ENCODE measurements at regions not wholly inside any gene's neighbourhood (a gene's known extent, or its start where the extent isn't known, plus 50 kb on each side); places are given as distances from the start of the nearest gene placed in this dataset.

DNA sequence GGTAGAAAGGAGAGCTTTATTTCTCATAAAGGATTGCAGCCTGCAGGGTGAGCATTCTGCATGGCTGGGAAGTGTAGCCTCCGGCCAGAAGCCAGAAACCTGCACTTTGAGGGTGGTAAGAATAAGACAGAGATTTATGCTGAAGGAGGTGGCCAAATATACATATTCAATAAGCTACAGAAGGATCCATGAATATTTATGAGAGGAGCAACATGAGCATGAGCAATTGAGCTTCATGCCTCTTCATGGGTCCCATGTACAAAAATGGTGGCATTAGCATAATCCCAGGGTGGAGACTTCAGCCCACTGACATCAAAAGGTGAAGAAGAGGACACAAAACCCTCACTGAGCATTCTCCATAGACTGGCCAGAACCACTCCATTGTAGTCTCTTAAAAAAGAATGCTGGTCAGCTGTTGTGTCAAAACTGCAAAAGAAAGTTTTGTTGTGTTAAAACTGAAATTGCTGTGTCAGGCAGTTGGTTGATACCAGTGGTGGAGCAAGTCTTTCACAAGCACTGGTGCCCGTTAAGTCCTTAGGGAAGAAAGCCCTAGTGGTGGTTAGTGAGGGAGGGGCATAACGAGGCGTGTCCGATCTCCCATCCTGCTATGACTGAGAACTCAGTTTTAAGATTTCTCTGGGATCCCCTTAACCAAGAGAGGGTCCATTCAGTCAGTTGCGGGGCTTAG, 160.8 kb upstream of the MAP1B start:
- Mint-ChIP-seq H3K27me3 (ENCODE audit: low read depth) (no peaks in the 10 kb centered on the region), H3K4me1 (ENCODE audit: low read depth) (no peaks in the 10 kb centered on the region), H3K27ac (no peak overlapping the region), H3K36me3 (ENCODE audit: low read depth) (no peaks in the 10 kb centered on the region), H3K4me3 (no peak overlapping the region), H3K9me3 (ENCODE audit: insufficient read depth) (no peaks in the 10 kb centered on the region)
- DNase-seq (no peak), ATAC-seq (no peak)
- ChIA-PET POLR2A (no interaction called here), CTCF (no interaction called here)

DNA sequence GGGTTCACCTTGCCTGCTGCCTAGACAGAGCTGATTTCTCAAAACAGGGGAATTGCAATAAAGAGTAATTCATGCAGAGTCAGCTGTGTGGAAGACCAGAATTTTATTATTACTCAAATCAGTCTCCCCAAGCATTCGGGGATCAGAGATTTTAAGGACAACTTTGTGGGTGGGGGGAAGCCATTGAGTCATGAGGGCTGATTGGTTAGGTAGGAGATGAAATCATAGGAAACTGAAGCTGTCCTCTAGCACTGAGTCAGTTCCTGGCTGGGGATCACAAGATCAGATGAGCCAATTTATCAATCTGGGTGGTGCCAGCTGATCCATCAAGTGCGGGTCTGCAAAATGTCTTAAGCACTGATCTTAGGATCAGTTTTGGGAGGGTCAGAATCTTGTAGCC, 159.1 kb upstream of the MAP1B start:
- ATAC-seq (no peak), DNase-seq (no peak)
- no peak overlapping the region for H3K4me3 Mint-ChIP-seq
- no peak overlapping the region for H3K27ac Mint-ChIP-seq
- no peaks in the 10 kb centered on the region for H3K27me3 Mint-ChIP-seq (ENCODE audit: low read depth)
- ChIA-PET CTCF (no interaction called here), POLR2A (no interaction called here)
- H3K4me1 Mint-ChIP-seq (ENCODE audit: low read depth) = no peaks in the 10 kb centered on the region
- H3K9me3 Mint-ChIP-seq (ENCODE audit: insufficient read depth) = no peaks in the 10 kb centered on the region
- no peaks in the 10 kb centered on the region for H3K36me3 Mint-ChIP-seq (ENCODE audit: low read depth)

DNA sequence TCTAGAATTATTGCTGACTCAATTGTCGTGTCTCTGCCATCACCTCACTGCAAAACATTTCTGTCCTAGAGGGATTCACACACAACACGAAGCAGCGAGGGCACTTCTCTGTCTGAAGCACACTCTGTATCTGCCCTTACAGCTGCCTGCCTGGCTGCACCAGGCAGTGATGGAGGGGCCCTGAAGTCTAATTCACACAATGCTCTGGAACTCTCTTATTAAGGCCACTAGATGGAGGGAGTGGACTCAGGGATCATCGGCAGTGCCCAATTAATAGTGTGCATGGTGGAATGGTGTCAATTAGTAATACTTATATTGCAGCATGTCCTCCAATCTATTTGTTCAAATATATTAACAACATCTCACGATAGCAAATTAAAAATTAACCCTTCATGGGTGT, 157.5 kb upstream of the MAP1B start:
- POLR2A ChIA-PET = no interaction called here
- no peak for ATAC-seq
- Mint-ChIP-seq H3K4me3 (no peak overlapping the region), H3K9me3 (ENCODE audit: insufficient read depth) (no peaks in the 10 kb centered on the region), H3K27ac (no peak overlapping the region), H3K36me3 (ENCODE audit: low read depth) (no peaks in the 10 kb centered on the region), H3K4me1 (ENCODE audit: low read depth) (no peaks in the 10 kb centered on the region), H3K27me3 (ENCODE audit: low read depth) (no peaks in the 10 kb centered on the region)
- DNase-seq = no peak
- CTCF ChIA-PET = no interaction called here

DNA sequence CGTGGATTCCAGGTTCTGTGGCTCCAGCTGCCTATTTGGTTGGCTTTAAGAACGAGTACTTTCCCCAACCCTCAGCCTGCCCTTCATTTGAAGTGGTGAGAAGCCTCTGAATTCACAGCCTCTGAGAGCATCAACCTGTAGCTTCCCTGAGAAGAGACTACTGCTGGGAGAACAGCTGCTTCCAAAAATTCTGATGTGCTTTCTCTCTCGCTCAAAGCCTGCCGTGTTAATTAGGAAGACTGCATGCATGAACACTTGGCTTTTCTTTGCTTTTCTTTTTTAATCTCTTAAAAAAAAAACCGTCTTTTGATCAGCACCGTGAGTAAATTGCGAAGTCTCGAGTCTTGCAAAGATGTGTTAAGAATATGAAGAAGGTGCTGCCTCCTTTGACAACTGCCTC, 153.4 kb upstream of the MAP1B start:
- Mint-ChIP-seq H3K27ac (no peak overlapping the region), H3K27me3 (ENCODE audit: low read depth) (no peaks in the 10 kb centered on the region), H3K36me3 (ENCODE audit: low read depth) (no peaks in the 10 kb centered on the region), H3K9me3 (ENCODE audit: insufficient read depth) (no peaks in the 10 kb centered on the region), H3K4me3 (no peak overlapping the region), H3K4me1 (ENCODE audit: low read depth) (no peaks in the 10 kb centered on the region)
- ChIA-PET POLR2A (no interaction called here), CTCF (no interaction called here)
- no peak for ATAC-seq
- no peak for DNase-seq

DNA sequence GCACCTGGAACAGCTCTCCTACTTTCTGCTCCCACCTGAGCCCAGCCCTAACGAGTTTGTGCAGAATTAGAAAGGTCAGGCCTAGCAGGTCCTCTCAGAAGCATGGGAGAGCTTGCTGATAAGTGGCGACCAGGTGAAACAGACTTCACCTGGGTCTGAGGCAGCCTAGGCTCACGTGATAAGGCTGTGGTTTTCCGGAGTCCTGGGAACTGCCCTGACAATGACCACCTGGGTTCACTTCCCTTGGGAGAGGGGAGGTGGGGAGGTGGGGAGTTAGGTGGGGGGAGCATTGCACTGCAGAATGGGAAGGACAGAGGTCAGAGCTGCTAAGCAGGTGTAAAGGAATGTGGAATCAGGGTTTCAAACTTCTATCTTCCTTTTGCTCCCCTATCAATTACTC, 152.9 kb upstream of the MAP1B start:
- no peaks in the 10 kb centered on the region for H3K27me3 Mint-ChIP-seq (ENCODE audit: low read depth)

DNA sequence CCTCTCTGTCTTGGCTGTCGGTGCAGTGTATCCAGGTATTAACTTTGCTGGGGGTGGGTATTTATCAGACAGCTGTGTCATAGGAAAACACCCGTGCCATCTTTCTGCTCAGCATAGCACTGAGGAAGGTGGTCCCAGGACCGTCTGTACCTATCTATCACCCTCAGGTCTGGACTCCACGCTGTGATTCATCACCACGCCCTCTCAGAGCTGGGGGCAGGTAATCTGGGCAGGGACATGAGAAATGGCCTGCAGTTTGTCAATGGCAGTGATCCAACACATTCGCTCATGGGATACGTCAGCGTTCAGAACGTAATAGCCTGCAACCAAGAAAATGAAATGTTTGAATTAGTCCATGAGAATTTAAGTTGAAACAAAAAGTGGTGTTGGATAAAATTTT, 151.6 kb upstream of the MAP1B start:
- ChIA-PET POLR2A (no interaction called here), CTCF (no interaction called here)
- DNase-seq (no peak), ATAC-seq (no peak)
- H3K4me3 Mint-ChIP-seq = no peak overlapping the region
- H3K36me3 Mint-ChIP-seq (ENCODE audit: low read depth) = no peaks in the 10 kb centered on the region
- H3K9me3 Mint-ChIP-seq (ENCODE audit: insufficient read depth) = no peaks in the 10 kb centered on the region
- H3K4me1 Mint-ChIP-seq (ENCODE audit: low read depth) = no peaks in the 10 kb centered on the region
- H3K27ac Mint-ChIP-seq = no peak overlapping the region
- H3K27me3 Mint-ChIP-seq (ENCODE audit: low read depth) = no peaks in the 10 kb centered on the region

More for the DNA sequence above, 152.9 kb upstream of the MAP1B start:
- DNase-seq = no peak
- Mint-ChIP-seq H3K9me3 (ENCODE audit: insufficient read depth) (no peaks in the 10 kb centered on the region), H3K36me3 (ENCODE audit: low read depth) (no peaks in the 10 kb centered on the region), H3K4me1 (ENCODE audit: low read depth) (no peaks in the 10 kb centered on the region), H3K4me3 (no peak overlapping the region), H3K27ac (no peak overlapping the region)
- ChIA-PET POLR2A (no interaction called here), CTCF (no interaction called here)
- ATAC-seq = no peak

DNA sequence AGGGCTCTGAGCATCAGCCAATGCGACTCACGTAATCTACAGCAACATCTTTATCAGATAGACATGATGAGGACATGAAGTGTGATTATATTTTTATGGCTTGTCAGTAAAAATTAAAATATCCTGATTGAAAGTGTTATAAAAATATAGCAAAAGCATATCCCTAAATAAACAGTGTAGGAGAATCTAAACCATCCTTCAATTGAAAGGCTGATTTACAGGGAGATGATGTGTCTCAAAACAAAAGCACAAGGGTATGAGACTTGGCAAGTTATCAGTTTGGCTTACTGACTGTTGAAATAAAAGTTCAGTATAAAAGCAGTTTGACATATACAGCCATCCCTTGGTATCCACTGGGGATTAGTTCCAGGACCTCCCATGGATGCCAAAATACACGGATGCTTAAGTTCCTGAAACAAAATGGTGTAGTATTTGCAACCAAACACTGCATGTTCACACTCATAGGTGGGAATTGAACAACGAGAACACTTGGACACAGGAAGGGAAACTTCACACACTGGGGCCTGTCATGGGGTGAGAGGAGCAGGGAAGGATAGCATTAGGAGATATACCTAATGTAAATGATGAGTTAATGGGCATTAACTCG, 149.9 kb upstream of the MAP1B start:
- ChIA-PET POLR2A (no interaction called here), CTCF (no interaction called here)
- ATAC-seq (no peak), DNase-seq (no peak)
- Mint-ChIP-seq H3K27me3 (ENCODE audit: low read depth) (no peaks in the 10 kb centered on the region), H3K27ac (no peak overlapping the region), H3K36me3 (ENCODE audit: low read depth) (no peaks in the 10 kb centered on the region), H3K4me3 (no peak overlapping the region), H3K9me3 (ENCODE audit: insufficient read depth) (no peaks in the 10 kb centered on the region), H3K4me1 (ENCODE audit: low read depth) (no peaks in the 10 kb centered on the region)

DNA sequence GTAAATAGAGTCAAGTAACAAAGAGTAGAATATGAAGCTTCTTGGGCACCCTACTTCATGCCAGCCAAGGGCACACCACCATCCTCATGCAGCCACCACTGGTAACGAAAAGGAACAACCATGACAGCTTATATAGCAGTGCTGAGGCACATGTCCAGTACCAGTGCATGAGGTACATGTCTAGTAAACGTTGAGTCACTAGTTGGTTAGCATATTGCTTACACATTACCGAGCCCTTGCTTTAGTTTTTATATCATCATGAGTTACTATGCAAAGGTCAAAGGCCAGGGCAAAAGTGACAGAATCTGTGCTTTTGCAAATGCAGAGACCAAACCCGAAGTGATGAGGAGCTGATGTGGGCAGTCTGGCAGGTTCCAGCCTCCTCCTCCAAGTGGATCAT, 147.1 kb upstream of the MAP1B start:
- no peak overlapping the region for H3K4me3 Mint-ChIP-seq

DNA sequence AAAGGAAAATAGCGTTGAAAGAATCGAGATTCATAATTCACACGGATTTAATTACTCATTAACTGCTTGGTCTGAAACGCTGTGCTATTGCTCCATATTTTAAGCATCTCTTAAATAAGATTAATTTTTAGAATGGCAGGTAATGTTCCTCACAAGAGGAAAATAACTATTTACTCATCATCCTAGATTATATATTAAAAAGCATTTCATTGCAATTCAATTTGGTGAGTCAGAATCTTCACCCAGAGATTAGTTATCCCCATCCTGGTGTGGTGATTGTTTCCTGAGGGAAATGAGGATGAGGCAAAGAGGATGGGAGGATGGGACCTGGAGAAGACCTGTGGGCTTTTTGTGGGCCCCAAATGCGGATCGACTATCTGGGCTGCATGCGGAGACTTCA, 145.5 kb upstream of the MAP1B start:
- DNase-seq (no peak), ATAC-seq (no peak)
- Mint-ChIP-seq H3K4me3 (no peak overlapping the region), H3K36me3 (ENCODE audit: low read depth) (no peaks in the 10 kb centered on the region), H3K4me1 (ENCODE audit: low read depth) (no peaks in the 10 kb centered on the region), H3K9me3 (ENCODE audit: insufficient read depth) (no peaks in the 10 kb centered on the region), H3K27ac (no peak overlapping the region), H3K27me3 (ENCODE audit: low read depth) (peaks cover 3% of the 10 kb centered on the region)
- POLR2A ChIA-PET = no interaction called here
- CTCF ChIA-PET = no interaction called here

More for the DNA sequence above, 147.1 kb upstream of the MAP1B start:
- Mint-ChIP-seq H3K4me1 (ENCODE audit: low read depth) (no peaks in the 10 kb centered on the region), H3K27ac (no peak overlapping the region), H3K36me3 (ENCODE audit: low read depth) (no peaks in the 10 kb centered on the region), H3K9me3 (ENCODE audit: insufficient read depth) (no peaks in the 10 kb centered on the region), H3K27me3 (ENCODE audit: low read depth) (peaks cover 3% of the 10 kb centered on the region)
- no peak for DNase-seq
- CTCF ChIA-PET = no interaction called here
- POLR2A ChIA-PET = no interaction called here
- ATAC-seq = no peak

DNA sequence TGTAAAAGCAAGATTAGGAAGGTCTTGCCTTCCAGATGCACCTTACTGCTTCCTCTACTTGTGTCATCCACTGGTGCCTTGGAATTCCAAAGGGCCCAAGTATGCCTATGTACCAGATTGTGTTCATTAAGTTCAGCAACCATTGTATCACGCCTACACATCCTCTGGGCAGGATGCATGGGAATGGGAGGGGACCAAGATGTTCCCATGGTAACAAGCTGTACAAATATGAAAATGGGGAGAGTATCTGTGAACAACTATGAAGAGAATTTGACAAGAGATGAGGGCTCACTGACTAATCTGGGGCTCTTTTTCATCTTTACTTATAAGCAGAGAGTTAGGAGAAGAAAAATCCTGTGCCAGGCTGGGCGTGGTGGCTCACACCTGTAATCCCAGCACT, 137.8 kb upstream of the MAP1B start:
- DNase-seq (no peak), ATAC-seq (no peak)
- ChIA-PET CTCF (no interaction called here), POLR2A (no interaction called here)
- Mint-ChIP-seq H3K9me3 (ENCODE audit: insufficient read depth) (no peaks in the 10 kb centered on the region), H3K4me1 (ENCODE audit: low read depth) (no peaks in the 10 kb centered on the region), H3K4me3 (no peak overlapping the region), H3K36me3 (ENCODE audit: low read depth) (no peaks in the 10 kb centered on the region), H3K27me3 (ENCODE audit: low read depth) (no peaks in the 10 kb centered on the region), H3K27ac (no peak overlapping the region)

DNA sequence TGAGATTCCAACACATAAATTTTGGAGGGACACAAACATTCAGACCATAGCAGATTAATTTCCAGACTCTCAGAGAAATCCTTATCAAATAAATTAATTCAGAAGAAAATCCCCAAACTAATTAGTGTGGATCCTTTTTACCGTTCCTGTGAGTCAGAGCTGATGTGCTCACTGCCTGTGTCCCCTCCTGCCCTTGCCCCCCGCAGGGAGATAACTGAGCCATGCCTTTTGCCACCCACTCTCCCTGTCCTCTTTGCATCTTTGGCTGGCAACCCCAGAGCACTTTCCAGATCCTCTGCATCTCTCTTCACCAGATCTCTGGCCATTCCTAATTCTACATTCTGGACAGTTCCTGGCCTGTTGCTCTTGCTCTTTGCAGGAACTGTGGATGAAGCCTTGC, 135.4 kb upstream of the MAP1B start:
- Mint-ChIP-seq H3K9me3 (ENCODE audit: insufficient read depth) (no peaks in the 10 kb centered on the region), H3K27me3 (ENCODE audit: low read depth) (no peaks in the 10 kb centered on the region), H3K27ac (no peak overlapping the region), H3K4me3 (no peak overlapping the region), H3K4me1 (ENCODE audit: low read depth) (no peaks in the 10 kb centered on the region), H3K36me3 (ENCODE audit: low read depth) (no peaks in the 10 kb centered on the region)
- DNase-seq (no peak), ATAC-seq (no peak)
- ChIA-PET CTCF (no interaction called here), POLR2A (no interaction called here)

DNA sequence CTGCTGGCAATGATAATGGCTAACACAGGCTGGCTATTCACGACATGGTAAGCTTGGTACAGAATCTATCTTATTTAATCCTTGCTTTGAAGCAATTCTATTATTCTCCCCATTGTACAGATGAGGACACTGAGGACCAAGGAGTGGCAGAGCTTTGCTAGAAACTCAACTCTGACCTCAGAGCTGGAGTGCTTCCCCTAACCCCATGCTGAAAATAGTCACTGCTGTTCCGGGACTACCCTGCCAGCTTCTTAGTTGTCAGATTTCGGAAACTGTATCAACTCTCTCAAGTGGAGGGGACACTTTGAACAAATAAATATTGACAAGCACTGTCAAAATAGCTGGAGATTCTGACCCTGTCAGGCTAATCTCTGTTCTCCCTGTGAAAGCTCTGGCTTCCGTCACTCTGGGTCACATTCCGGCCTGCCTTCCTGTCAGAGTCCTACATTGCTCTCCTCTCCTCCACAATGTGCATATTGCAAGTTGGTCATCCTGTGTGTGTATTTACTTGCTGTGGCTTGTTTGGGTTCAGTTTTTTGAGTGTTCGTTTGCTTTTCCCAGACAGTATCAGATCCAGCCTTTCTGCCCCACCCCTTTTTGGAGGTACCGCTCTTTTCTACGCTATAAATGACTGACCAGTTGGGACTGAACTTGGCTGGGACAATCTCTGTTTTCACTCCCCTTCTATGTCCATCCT, 134.3 kb upstream of the MAP1B start:
- Mint-ChIP-seq H3K4me3 (no peak overlapping the region), H3K27me3 (ENCODE audit: low read depth) (no peaks in the 10 kb centered on the region), H3K4me1 (ENCODE audit: low read depth) (no peaks in the 10 kb centered on the region), H3K27ac (no peak overlapping the region), H3K9me3 (ENCODE audit: insufficient read depth) (no peaks in the 10 kb centered on the region), H3K36me3 (ENCODE audit: low read depth) (no peaks in the 10 kb centered on the region)
- ChIA-PET POLR2A (no interaction called here), CTCF (no interaction called here)
- ATAC-seq = no peak
- DNase-seq = no peak

DNA sequence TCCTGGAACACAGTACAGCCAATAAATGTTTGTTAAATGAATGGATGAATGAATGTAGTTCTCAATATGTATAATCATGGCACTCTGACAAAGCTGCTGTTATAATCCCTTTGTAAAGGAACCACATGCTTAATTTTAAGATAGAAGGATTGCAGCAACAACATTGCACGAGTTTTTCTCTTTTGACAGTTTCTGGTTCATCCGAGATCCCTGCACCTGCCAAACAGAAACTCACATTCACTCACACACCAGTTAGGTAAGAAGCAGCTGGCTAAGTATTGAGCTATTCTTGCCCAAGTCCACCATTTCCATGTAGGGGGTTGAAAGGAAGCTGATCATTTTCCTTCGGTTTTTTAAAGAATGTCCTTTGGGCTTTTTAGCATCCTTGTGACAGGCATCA, 133.7 kb upstream of the MAP1B start:
- no peaks in the 10 kb centered on the region for H3K4me1 Mint-ChIP-seq (ENCODE audit: low read depth)
- H3K4me3 Mint-ChIP-seq = no peak overlapping the region
- no peaks in the 10 kb centered on the region for H3K36me3 Mint-ChIP-seq (ENCODE audit: low read depth)
- no peak overlapping the region for H3K27ac Mint-ChIP-seq
- ATAC-seq (no peak), DNase-seq (no peak)
- no peaks in the 10 kb centered on the region for H3K9me3 Mint-ChIP-seq (ENCODE audit: insufficient read depth)
- no peaks in the 10 kb centered on the region for H3K27me3 Mint-ChIP-seq (ENCODE audit: low read depth)
- ChIA-PET POLR2A (no interaction called here), CTCF (no interaction called here)

Data from activated CD8-positive, alpha-beta T cell treated with anti-CD3 and anti-CD28 coated beads, Interleukin-2, amount 10 ng/mL, durations not matched to agents 7 days and 5 days (primary cell).